HL-60 (cell line): ENCODE measurements at regions not wholly inside any gene's neighbourhood (a gene's known extent, or its start where the extent isn't known, plus 50 kb on each side); places are given as distances from the start of the nearest gene placed in this dataset.

Experiments
- DNase-seq, 2 experiments: peaks; one replicate each; pipeline ENCODE4 v3.0.0-alpha.2; 2010 to 2020; ENCODE audit warnings: low read depth in 1 of 2, low spot score in 1 of 2
- H3K27ac ChIP-seq: fragments of 250-450 bp; sonication (Bioruptor Pico); replicated peaks from 2 replicates; pipeline ENCODE4 v1.5.1; 2020; ENCODE audit warnings: mild to moderate bottlenecking, moderate library complexity
- H3K27me3 ChIP-seq: fragments of 250-450 bp; sonication (Bioruptor Pico); 2 replicates; pipeline ENCODE4 v1.5.1; 2021; ENCODE audit warnings: mild to moderate bottlenecking, moderate library complexity; ENCODE audit not compliant: insufficient read depth, poor library complexity, severe bottlenecking
- H3K4me3 ChIP-seq: replicated peaks from 2 replicates; pipeline ENCODE4 v1.5.1; 2011; ENCODE audit warnings: mild to moderate bottlenecking, control low read depth, low read length; ENCODE audit not compliant: insufficient read depth
- GABPA ChIP-seq: IDR thresholded peaks from 2 replicates; pipeline ENCODE4 v1.6.1; 2012; ENCODE audit warnings: low read depth
- POLR2AphosphoS5 ChIP-seq: IDR thresholded peaks from 2 replicates; pipeline ENCODE4 v1.6.1; 2012; ENCODE audit warnings: low read depth
- SPI1 ChIP-seq: IDR thresholded peaks from 2 replicates; pipeline ENCODE4 v1.6.1; 2012; ENCODE audit warnings: low read depth, mild to moderate bottlenecking, borderline replicate concordance
- TF ChIP-seq, protein P1 (sequence below): IDR thresholded peaks from 2 replicates; pipeline ENCODE4 v1.6.1; 2012; ENCODE audit warnings: low read depth; ENCODE audit not compliant: insufficient replicate concordance
- TF ChIP-seq, protein P2 (sequence below): IDR thresholded peaks from one replicate; pipeline ENCODE4 v1.5.1; 2011; ENCODE audit warnings: low read length, control low read depth, inconsistent platforms; ENCODE audit not compliant: insufficient read depth

DNA sequence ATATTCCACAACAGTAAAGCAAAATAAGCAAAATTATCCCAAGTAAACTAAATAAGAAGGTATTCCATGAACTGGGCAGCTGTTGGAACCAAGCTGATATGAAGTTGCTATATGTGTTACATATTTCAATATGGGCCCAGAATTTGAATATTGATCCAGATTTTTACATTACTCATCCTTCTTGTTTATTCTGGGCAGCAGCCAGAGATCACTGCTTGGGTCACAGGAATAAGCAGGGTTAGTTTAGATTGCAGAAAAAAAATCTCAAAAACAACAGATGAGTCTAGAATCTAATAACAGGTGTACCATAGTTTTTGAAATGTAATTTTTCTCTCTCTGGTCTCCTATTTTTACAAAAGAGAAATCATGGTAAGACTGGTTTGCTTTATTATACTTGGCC is 171.5 kb upstream of the NAMPT start:
- no peak for DNase-seq
- Histone ChIP-seq H3K27ac (no peak overlapping the region), H3K4me3 (no peak overlapping the region), H3K27me3 (no peaks in the 10 kb centered on the region)
- TF ChIP-seq GABPA (no peak), SPI1 (no peak), POLR2AphosphoS5 (no peak)
- TF ChIP-seq, protein P1, sequence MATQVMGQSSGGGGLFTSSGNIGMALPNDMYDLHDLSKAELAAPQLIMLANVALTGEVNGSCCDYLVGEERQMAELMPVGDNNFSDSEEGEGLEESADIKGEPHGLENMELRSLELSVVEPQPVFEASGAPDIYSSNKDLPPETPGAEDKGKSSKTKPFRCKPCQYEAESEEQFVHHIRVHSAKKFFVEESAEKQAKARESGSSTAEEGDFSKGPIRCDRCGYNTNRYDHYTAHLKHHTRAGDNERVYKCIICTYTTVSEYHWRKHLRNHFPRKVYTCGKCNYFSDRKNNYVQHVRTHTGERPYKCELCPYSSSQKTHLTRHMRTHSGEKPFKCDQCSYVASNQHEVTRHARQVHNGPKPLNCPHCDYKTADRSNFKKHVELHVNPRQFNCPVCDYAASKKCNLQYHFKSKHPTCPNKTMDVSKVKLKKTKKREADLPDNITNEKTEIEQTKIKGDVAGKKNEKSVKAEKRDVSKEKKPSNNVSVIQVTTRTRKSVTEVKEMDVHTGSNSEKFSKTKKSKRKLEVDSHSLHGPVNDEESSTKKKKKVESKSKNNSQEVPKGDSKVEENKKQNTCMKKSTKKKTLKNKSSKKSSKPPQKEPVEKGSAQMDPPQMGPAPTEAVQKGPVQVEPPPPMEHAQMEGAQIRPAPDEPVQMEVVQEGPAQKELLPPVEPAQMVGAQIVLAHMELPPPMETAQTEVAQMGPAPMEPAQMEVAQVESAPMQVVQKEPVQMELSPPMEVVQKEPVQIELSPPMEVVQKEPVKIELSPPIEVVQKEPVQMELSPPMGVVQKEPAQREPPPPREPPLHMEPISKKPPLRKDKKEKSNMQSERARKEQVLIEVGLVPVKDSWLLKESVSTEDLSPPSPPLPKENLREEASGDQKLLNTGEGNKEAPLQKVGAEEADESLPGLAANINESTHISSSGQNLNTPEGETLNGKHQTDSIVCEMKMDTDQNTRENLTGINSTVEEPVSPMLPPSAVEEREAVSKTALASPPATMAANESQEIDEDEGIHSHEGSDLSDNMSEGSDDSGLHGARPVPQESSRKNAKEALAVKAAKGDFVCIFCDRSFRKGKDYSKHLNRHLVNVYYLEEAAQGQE = no peak
- TF ChIP-seq, protein P2, sequence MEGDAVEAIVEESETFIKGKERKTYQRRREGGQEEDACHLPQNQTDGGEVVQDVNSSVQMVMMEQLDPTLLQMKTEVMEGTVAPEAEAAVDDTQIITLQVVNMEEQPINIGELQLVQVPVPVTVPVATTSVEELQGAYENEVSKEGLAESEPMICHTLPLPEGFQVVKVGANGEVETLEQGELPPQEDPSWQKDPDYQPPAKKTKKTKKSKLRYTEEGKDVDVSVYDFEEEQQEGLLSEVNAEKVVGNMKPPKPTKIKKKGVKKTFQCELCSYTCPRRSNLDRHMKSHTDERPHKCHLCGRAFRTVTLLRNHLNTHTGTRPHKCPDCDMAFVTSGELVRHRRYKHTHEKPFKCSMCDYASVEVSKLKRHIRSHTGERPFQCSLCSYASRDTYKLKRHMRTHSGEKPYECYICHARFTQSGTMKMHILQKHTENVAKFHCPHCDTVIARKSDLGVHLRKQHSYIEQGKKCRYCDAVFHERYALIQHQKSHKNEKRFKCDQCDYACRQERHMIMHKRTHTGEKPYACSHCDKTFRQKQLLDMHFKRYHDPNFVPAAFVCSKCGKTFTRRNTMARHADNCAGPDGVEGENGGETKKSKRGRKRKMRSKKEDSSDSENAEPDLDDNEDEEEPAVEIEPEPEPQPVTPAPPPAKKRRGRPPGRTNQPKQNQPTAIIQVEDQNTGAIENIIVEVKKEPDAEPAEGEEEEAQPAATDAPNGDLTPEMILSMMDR = no peak

DNA sequence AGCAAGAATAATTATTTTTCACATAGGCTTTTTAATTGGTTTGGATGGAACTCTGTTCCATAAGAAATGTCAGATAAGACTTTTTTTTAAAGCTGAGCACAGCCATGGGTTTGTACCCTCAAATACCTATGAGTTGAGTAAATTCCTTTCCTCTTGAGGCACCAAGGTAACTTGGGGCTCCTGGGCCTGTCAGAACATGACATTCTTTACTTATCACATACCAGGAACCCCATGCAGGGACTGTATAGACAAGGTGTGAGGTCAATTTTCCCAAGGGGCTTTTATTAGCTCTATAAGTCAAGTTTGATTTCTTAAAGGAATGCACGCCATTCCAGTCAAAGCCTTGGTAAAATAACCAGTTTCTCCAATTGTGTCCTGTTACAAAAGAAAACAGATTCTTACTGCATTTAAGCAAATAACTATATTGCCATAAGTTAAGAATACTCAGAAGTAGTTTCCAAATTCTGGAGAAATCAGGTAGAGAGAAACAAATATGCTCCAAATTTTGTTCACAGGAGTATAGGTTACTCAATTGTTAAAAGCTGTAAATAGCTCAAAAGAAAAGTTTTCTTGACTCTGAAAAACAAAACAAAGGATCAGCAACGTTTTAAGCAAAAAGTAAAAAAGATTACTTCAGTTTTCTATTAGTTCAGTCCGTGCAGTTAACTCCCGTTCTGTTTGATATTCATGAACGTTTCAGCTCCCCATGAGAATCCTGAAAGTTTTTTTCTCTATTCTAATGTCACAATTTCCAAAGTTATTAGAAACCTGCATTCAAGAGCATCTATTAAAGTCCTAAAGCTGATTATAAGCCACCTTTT is 167.5 kb upstream of the NAMPT start:
- no peak overlapping the region for H3K4me3 ChIP-seq
- DNase-seq = no peak
- TF ChIP-seq POLR2AphosphoS5 (no peak), SPI1 (no peak)
- TF ChIP-seq, protein P1 = no peak
- TF ChIP-seq, protein P2 = no peak
- no peaks in the 10 kb centered on the region for H3K27me3 ChIP-seq
- no peak overlapping the region for H3K27ac ChIP-seq

DNA sequence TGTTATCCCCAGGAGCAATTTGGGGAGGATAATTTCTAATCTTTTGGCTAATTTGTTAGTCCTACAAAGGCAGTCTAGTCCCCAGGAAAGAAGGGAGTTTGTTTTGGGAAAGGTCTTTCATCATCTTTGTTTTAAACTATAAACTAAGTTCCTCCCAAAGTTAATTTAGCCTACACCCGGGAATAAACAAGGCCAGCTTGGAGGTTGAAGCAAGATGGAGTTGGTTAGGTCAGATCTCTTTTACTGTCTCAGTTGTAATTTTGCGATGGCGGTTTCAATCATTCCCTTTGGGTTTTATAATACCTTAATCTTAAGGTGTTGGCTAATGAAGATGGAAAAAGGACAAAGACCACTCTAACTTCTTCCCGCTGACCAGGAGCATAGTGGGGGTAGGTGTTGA is 166.4 kb upstream of the NAMPT start:
- TF ChIP-seq SPI1 (no peak), POLR2AphosphoS5 (no peak), GABPA (no peak)
- TF ChIP-seq, protein P2 = no peak
- TF ChIP-seq, protein P1 = no peak
- no peak for DNase-seq
- Histone ChIP-seq H3K27me3 (no peaks in the 10 kb centered on the region), H3K27ac (no peak overlapping the region), H3K4me3 (no peak overlapping the region)
